Adipocyte (in vitro differentiated cells): ENCODE measurements at regions not wholly inside any gene's neighbourhood (a gene's known extent, or its start where the extent isn't known, plus 50 kb on each side); places are given as distances from the start of the nearest gene placed in this dataset.

ENCODE experiments used
- DNase-seq: peaks from one replicate; pipeline ENCODE4 v3.0.0-alpha.2; 2015; ENCODE audit warnings: low read depth
- H3K27me3 ChIP-seq: replicated peaks from 2 replicates; pipeline ENCODE4 v1.7.0; 2013; ENCODE audit warnings: mild to moderate bottlenecking, low read length, moderate library complexity; ENCODE audit not compliant: control insufficient read depth, insufficient read depth
- H3K36me3 ChIP-seq: 2 replicates; pipeline ENCODE4 v1.7.0; 2013; ENCODE audit warnings: low read length, mild to moderate bottlenecking, moderate library complexity; ENCODE audit not compliant: control insufficient read depth, insufficient read depth, severe bottlenecking
- H3K4me1 ChIP-seq: 2 replicates; pipeline ENCODE4 v1.7.0; 2013; ENCODE audit warnings: mild to moderate bottlenecking, low read length, moderate library complexity; ENCODE audit not compliant: control insufficient read depth, insufficient read depth
- H3K4me3 ChIP-seq: 2 replicates; pipeline ENCODE4 v1.7.0; 2013; ENCODE audit warnings: mild to moderate bottlenecking, low read length, moderate library complexity
- H3K9ac ChIP-seq: 2 replicates; pipeline ENCODE4 v1.7.0; 2013; ENCODE audit warnings: mild to moderate bottlenecking, low read length, moderate library complexity
- H3K9me3 ChIP-seq: 2 replicates; pipeline ENCODE4 v1.7.0; 2013; ENCODE audit warnings: mild to moderate bottlenecking, low read length, moderate library complexity; ENCODE audit not compliant: control insufficient read depth

- no peaks in the 10 kb centered on the region for H3K36me3 ChIP-seq
- DNase-seq: no peak
- H3K27me3 ChIP-seq: no peaks in the 10 kb centered on the region
- H3K9me3 ChIP-seq: peaks cover 8% of the 10 kb centered on the region
- H3K9ac ChIP-seq: no peak overlapping the region
- H3K4me1 ChIP-seq: no peaks in the 10 kb centered on the region
- H3K4me3 ChIP-seq: no peak overlapping the region
Observed at GRCh38 chr7:68420342-68421192, 1177.7 kb upstream of the AUTS2 start.

- Histone ChIP-seq H3K9me3 (peaks cover 8% of the 10 kb centered on the region), H3K27me3 (no peaks in the 10 kb centered on the region), H3K9ac (no peak overlapping the region), H3K36me3 (no peaks in the 10 kb centered on the region), H3K4me3 (no peak overlapping the region), H3K4me1 (no peaks in the 10 kb centered on the region)
- DNase-seq: no peak
Observed at GRCh38 chr7:68421712-68422111, 1176.6 kb upstream of the AUTS2 start.

- H3K9me3 ChIP-seq: peaks cover 8% of the 10 kb centered on the region
- H3K4me3 ChIP-seq: no peak overlapping the region
- H3K27me3 ChIP-seq: no peaks in the 10 kb centered on the region
- no peak for DNase-seq
- H3K4me1 ChIP-seq: no peaks in the 10 kb centered on the region
- no peaks in the 10 kb centered on the region for H3K36me3 ChIP-seq
- H3K9ac ChIP-seq: no peak overlapping the region
Observed at GRCh38 chr7:68422281-68422680, 1176.0 kb upstream of the AUTS2 start.

GRCh38 chr7:68423356-68423755, 1174.9 kb upstream of the AUTS2 start:
- H3K36me3 ChIP-seq: no peaks in the 10 kb centered on the region
- no peaks in the 10 kb centered on the region for H3K4me1 ChIP-seq
- no peaks in the 10 kb centered on the region for H3K27me3 ChIP-seq
- H3K9me3 ChIP-seq: peaks cover 8% of the 10 kb centered on the region
- no peak overlapping the region for H3K9ac ChIP-seq
- H3K4me3 ChIP-seq: no peak overlapping the region
- no peak for DNase-seq

GRCh38 chr7:68424658-68425297, 1173.5 kb upstream of the AUTS2 start:
- H3K4me1 ChIP-seq: no peaks in the 10 kb centered on the region
- no peaks in the 10 kb centered on the region for H3K36me3 ChIP-seq
- H3K27me3 ChIP-seq: no peaks in the 10 kb centered on the region
- no peak overlapping the region for H3K9ac ChIP-seq
- H3K4me3 ChIP-seq: no peak overlapping the region
- H3K9me3 ChIP-seq: peaks cover 2% of the 10 kb centered on the region
- DNase-seq: no peak

GRCh38 chr7:68425377-68425776, 1172.9 kb upstream of the AUTS2 start:
- Histone ChIP-seq H3K27me3 (no peaks in the 10 kb centered on the region), H3K9ac (no peak overlapping the region), H3K36me3 (no peaks in the 10 kb centered on the region), H3K4me1 (no peaks in the 10 kb centered on the region), H3K4me3 (no peak overlapping the region), H3K9me3 (no peaks in the 10 kb centered on the region)
- DNase-seq: peak; percentile 33

GRCh38 chr7:68429411-68430117, 1168.7 kb upstream of the AUTS2 start:
- Histone ChIP-seq H3K27me3 (no peaks in the 10 kb centered on the region), H3K9me3 (no peaks in the 10 kb centered on the region), H3K36me3 (no peaks in the 10 kb centered on the region), H3K9ac (no peak overlapping the region), H3K4me1 (peaks cover 15% of the 10 kb centered on the region), H3K4me3 (no peak overlapping the region)
- no peak for DNase-seq

GRCh38 chr7:68432585-68432984, 1165.7 kb upstream of the AUTS2 start:
- Histone ChIP-seq H3K4me1 (peaks cover 15% of the 10 kb centered on the region), H3K27me3 (no peaks in the 10 kb centered on the region), H3K9ac (no peak overlapping the region), H3K4me3 (no peak overlapping the region), H3K36me3 (no peaks in the 10 kb centered on the region), H3K9me3 (no peaks in the 10 kb centered on the region)
- no peak for DNase-seq

GRCh38 chr7:68433462-68434070, 1164.7 kb upstream of the AUTS2 start:
- Histone ChIP-seq H3K4me3 (no peak overlapping the region), H3K9me3 (peaks cover 3% of the 10 kb centered on the region), H3K27me3 (no peaks in the 10 kb centered on the region), H3K36me3 (no peaks in the 10 kb centered on the region), H3K9ac (no peak overlapping the region), H3K4me1 (peaks cover 15% of the 10 kb centered on the region)
- peak; percentile 82 for DNase-seq

GRCh38 chr7:68434857-68435256, 1163.4 kb upstream of the AUTS2 start:
- Histone ChIP-seq H3K36me3 (no peaks in the 10 kb centered on the region), H3K27me3 (no peaks in the 10 kb centered on the region), H3K4me3 (no peak overlapping the region), H3K9ac (no peak overlapping the region), H3K9me3 (peaks cover 3% of the 10 kb centered on the region), H3K4me1 (peaks cover 15% of the 10 kb centered on the region)
- no peak for DNase-seq

GRCh38 chr7:68438016-68438415, 1160.3 kb upstream of the AUTS2 start:
- DNase-seq: no peak
- no peak overlapping the region for H3K9ac ChIP-seq
- no peaks in the 10 kb centered on the region for H3K27me3 ChIP-seq
- no peaks in the 10 kb centered on the region for H3K36me3 ChIP-seq
- peaks cover 7% of the 10 kb centered on the region for H3K4me1 ChIP-seq
- H3K9me3 ChIP-seq: peaks cover 3% of the 10 kb centered on the region
- no peak overlapping the region for H3K4me3 ChIP-seq
